OCI-LY7 (cell line): ENCODE measurements at regions not wholly inside any gene's neighbourhood (a gene's known extent, or its start where the extent isn't known, plus 50 kb on each side); places are given as distances from the start of the nearest gene placed in this dataset.

Experiments
- BruUV-seq: library from RNA; stranded (reverse); fragments of 400-500 nt; replicated peaks from 2 replicates; lab custom pipeline; 2021; lab: Mats Ljungman, UMichigan
- CTCF ChIA-PET: fragments of 300-600 bp; sonication (Branson Sonifier 250); formaldehyde crosslinking; loops from one replicate; lab custom pipeline; 2022; ENCODE audit warnings: antibody characterized with exemption; ENCODE audit not compliant: unreplicated experiment; lab: Charles Lee
- POLR2A ChIA-PET: fragments of 300-600 bp; sonication (Branson Sonifier 250); formaldehyde crosslinking; loops from one replicate; lab custom pipeline; 2022; ENCODE audit warnings: antibody characterized with exemption; lab: Charles Lee
- DNase-seq: peaks from one replicate; pipeline ENCODE4 v3.0.0-alpha.2; 2015; ENCODE audit warnings: low spot score
- H2AFZ ChIP-seq: fragments of 200-600 bp; sonication (generic), shearing (Covaris generic); 2 replicates; pipeline ENCODE4 v1.6.1; 2014; ENCODE audit warnings: mild to moderate bottlenecking, antibody characterized with exemption, low read length, moderate library complexity
- H3K27ac ChIP-seq: fragments of 200-600 bp; sonication (generic); 2 replicates; pipeline ENCODE4 v1.5.1; 2014; ENCODE audit warnings: mixed run types, low read depth, mild to moderate bottlenecking, moderate library complexity, low read length, inconsistent platforms; ENCODE audit not compliant: poor library complexity, severe bottlenecking
- H3K36me3 ChIP-seq: fragments of 200-600 bp; sonication (generic); 2 replicates; pipeline ENCODE4 v1.6.1; 2014; ENCODE audit warnings: mild to moderate bottlenecking, antibody characterized with exemption, low read length, moderate library complexity, mixed read lengths; ENCODE audit not compliant: insufficient read depth
- H3K4me1 ChIP-seq: fragments of 200-600 bp; sonication (generic); 2 replicates; pipeline ENCODE4 v1.5.1; 2014; ENCODE audit warnings: mild to moderate bottlenecking, low read length; ENCODE audit not compliant: insufficient read depth, poor library complexity, severe bottlenecking
- H3K4me2 ChIP-seq: fragments of 200-600 bp; sonication (generic); 2 replicates; pipeline ENCODE4 v1.6.1; 2014; ENCODE audit warnings: mild to moderate bottlenecking, low read length
- H3K4me3 ChIP-seq: fragments of 200-600 bp; sonication (generic); 2 replicates; pipeline ENCODE4 v1.5.1; 2014; ENCODE audit warnings: mild to moderate bottlenecking, low read depth, low read length; ENCODE audit not compliant: poor library complexity, severe bottlenecking
- H3K79me2 ChIP-seq: fragments of 200-600 bp; sonication (generic); 2 replicates; pipeline ENCODE4 v1.6.1; 2016; ENCODE audit warnings: low read depth, mild to moderate bottlenecking, low read length, moderate library complexity, mixed read lengths; ENCODE audit not compliant: insufficient read depth
- H3K9me2 ChIP-seq: fragments of 200-600 bp; sonication (generic); 2 replicates; pipeline ENCODE4 v1.6.1; 2016; ENCODE audit warnings: mild to moderate bottlenecking, low read length, mixed read lengths; ENCODE audit not compliant: insufficient read depth
- H3K9me3 ChIP-seq: fragments of 200-600 bp; sonication (generic); 2 replicates; pipeline ENCODE4 v1.6.1; 2014; ENCODE audit warnings: mild to moderate bottlenecking, mixed run types, low read length, mixed read lengths
- H4K20me1 ChIP-seq: fragments of 200-600 bp; sonication (generic); 2 replicates; pipeline ENCODE4 v1.6.1; 2014; ENCODE audit warnings: mild to moderate bottlenecking, antibody characterized with exemption, low read length, moderate library complexity, mixed read lengths; ENCODE audit not compliant: insufficient read depth
- CTCF ChIP-seq: fragments of 200-600 bp; sonication (generic); conservative IDR thresholded peaks from 2 replicates; pipeline ENCODE4 v1.5.1; 2014; ENCODE audit warnings: mild to moderate bottlenecking, antibody characterized with exemption, low read length, moderate library complexity, mixed read lengths
- EZH2phosphoT487 ChIP-seq: fragments of 200-600 bp; sonication (generic); IDR thresholded peaks from 2 replicates; pipeline ENCODE4 v1.6.1; 2018; ENCODE audit warnings: low read depth, borderline replicate concordance, mild to moderate bottlenecking, mixed run types, antibody characterized with exemption, low read length, moderate library complexity, mixed read lengths
- intact Hi-C: fragments of 100-400 bp; cut with micrococcal nuclease; formaldehyde crosslinking; loops from one replicate; pipeline ENCODE4 v1.10.0; 2022; ENCODE audit not compliant: unreplicated experiment

GRCh38 chr15:95912280-95912625 lies 418.2 kb upstream of the NR2F2 start:
- Histone ChIP-seq H3K9me3 (no peaks in the 10 kb centered on the region), H3K9me2 (no peaks in the 10 kb centered on the region), H3K79me2 (no peaks in the 10 kb centered on the region), H2AFZ (no peak overlapping the region), H3K27ac (no peak overlapping the region), H3K36me3 (no peaks in the 10 kb centered on the region), H4K20me1 (no peaks in the 10 kb centered on the region), H3K4me3 (no peak overlapping the region), H3K4me2 (no peak overlapping the region), H3K4me1 (no peaks in the 10 kb centered on the region)
- POLR2A ChIA-PET = no interaction called here
- CTCF ChIA-PET = no interaction called here
- intact Hi-C loops = no loop called here
- no peak for TF ChIP-seq CTCF
- no peak for TF ChIP-seq EZH2phosphoT487
- BruUV-seq = no TSS peak
- DNase-seq = no peak

GRCh38 chr15:95912728-95913127 lies 417.8 kb upstream of the NR2F2 start:
- Histone ChIP-seq H3K9me3 (no peaks in the 10 kb centered on the region), H3K4me3 (no peak overlapping the region), H3K4me2 (no peak overlapping the region), H3K4me1 (no peaks in the 10 kb centered on the region), H3K9me2 (no peaks in the 10 kb centered on the region), H3K27ac (no peak overlapping the region), H3K79me2 (no peaks in the 10 kb centered on the region), H4K20me1 (no peaks in the 10 kb centered on the region), H3K36me3 (no peaks in the 10 kb centered on the region), H2AFZ (no peak overlapping the region)
- BruUV-seq = no TSS peak
- ChIA-PET POLR2A (no interaction called here), CTCF (no interaction called here)
- TF ChIP-seq EZH2phosphoT487 (no peak), CTCF (no peak)
- intact Hi-C loops = no loop called here
- no peak for DNase-seq

- H4K20me1 ChIP-seq = no peaks in the 10 kb centered on the region
- no TSS peak for BruUV-seq
- no peaks in the 10 kb centered on the region for H3K36me3 ChIP-seq
- H3K27ac ChIP-seq = no peak overlapping the region
- no peaks in the 10 kb centered on the region for H3K79me2 ChIP-seq
- no peak for DNase-seq
- CTCF ChIA-PET = no interaction called here
- H3K9me2 ChIP-seq = no peaks in the 10 kb centered on the region
- TF ChIP-seq CTCF (no peak), EZH2phosphoT487 (no peak)
- POLR2A ChIA-PET = no interaction called here
- intact Hi-C loops = no loop called here
- H3K4me2 ChIP-seq = no peak overlapping the region
- H3K4me3 ChIP-seq = no peak overlapping the region
- no peaks in the 10 kb centered on the region for H3K4me1 ChIP-seq
- no peak overlapping the region for H2AFZ ChIP-seq
- no peaks in the 10 kb centered on the region for H3K9me3 ChIP-seq
Observed at GRCh38 chr15:95916568-95916967, 413.9 kb upstream of the NR2F2 start.
